GM23248 (cell line): ENCODE measurements at regions not wholly inside any gene's neighbourhood (a gene's known extent, or its start where the extent isn't known, plus 50 kb on each side); places are given as distances from the start of the nearest gene placed in this dataset.

Experiments
- DNase-seq: peaks from one replicate; pipeline ENCODE4 v3.0.0-alpha.2; 2015
- H2AFZ ChIP-seq: fragments of 200-600 bp; sonication (generic); 2 replicates; pipeline ENCODE4 v1.6.1; 2016; ENCODE audit warnings: antibody characterized with exemption
- H3F3A ChIP-seq: fragments of 200-600 bp; sonication (generic); 2 replicates; pipeline ENCODE4 v1.6.1; 2016; ENCODE audit warnings: mild to moderate bottlenecking, antibody characterized with exemption, mixed run types; ENCODE audit not compliant: insufficient read depth
- H3K27ac ChIP-seq: fragments of 200-600 bp; sonication (generic); 2 replicates; pipeline ENCODE4 v1.5.1; 2016; ENCODE audit warnings: mild to moderate bottlenecking
- H3K27me3 ChIP-seq: fragments of 200-600 bp; sonication (generic); replicated peaks from 2 replicates; pipeline ENCODE4 v1.6.1; 2016; ENCODE audit warnings: mild to moderate bottlenecking; ENCODE audit not compliant: insufficient read depth
- H3K36me3 ChIP-seq: fragments of 200-600 bp; sonication (generic); 2 replicates; pipeline ENCODE4 v1.6.1; 2016; ENCODE audit warnings: low read depth, mild to moderate bottlenecking
- H3K4me1 ChIP-seq: fragments of 200-600 bp; sonication (generic); 2 replicates; pipeline ENCODE4 v1.6.1; 2016; ENCODE audit warnings: mild to moderate bottlenecking; ENCODE audit not compliant: insufficient read depth
- H3K4me2 ChIP-seq: fragments of 200-600 bp; sonication (generic); one replicate; pipeline ENCODE4 v1.6.1; 2016; ENCODE audit warnings: mild to moderate bottlenecking; ENCODE audit not compliant: unreplicated experiment
- H3K4me3 ChIP-seq: fragments of 200-600 bp; sonication (generic); 2 replicates; pipeline ENCODE4 v1.5.1; 2016; ENCODE audit warnings: mild to moderate bottlenecking
- H3K79me2 ChIP-seq: fragments of 200-600 bp; sonication (generic); 2 replicates; pipeline ENCODE4 v1.6.1; 2016; ENCODE audit warnings: mild to moderate bottlenecking; ENCODE audit not compliant: insufficient read depth
- H3K9ac ChIP-seq: fragments of 200-600 bp; sonication (generic); 2 replicates; pipeline ENCODE4 v1.6.1; 2016; ENCODE audit warnings: mild to moderate bottlenecking
- H3K9me2 ChIP-seq: fragments of 200-600 bp; sonication (generic); 2 replicates; pipeline ENCODE4 v1.6.1; 2016; ENCODE audit warnings: mixed run types, mild to moderate bottlenecking, moderate library complexity; ENCODE audit not compliant: insufficient read depth
- H3K9me3 ChIP-seq: fragments of 200-600 bp; sonication (generic); one replicate; pipeline ENCODE4 v1.6.1; 2017; ENCODE audit warnings: low read depth
- H4K20me1 ChIP-seq: fragments of 200-600 bp; sonication (generic); 2 replicates; pipeline ENCODE4 v1.6.0; 2016; ENCODE audit not compliant: insufficient read depth
- EZH2 ChIP-seq: fragments of 200-600 bp; sonication (generic); IDR thresholded peaks from 2 replicates; pipeline ENCODE4 v1.6.1; 2018; ENCODE audit warnings: antibody characterized with exemption, mild to moderate bottlenecking; ENCODE audit not compliant: insufficient read depth, poor library complexity, severe bottlenecking
- EZH2phosphoT487 ChIP-seq: fragments of 200-600 bp; sonication (generic); IDR thresholded peaks from 2 replicates; pipeline ENCODE4 v1.6.1; 2018; ENCODE audit warnings: antibody characterized with exemption, moderate library complexity, mild to moderate bottlenecking, low read depth; ENCODE audit not compliant: insufficient read depth
- WGBS, 2 experiments: methylation state at CpG; one replicate each; pipeline ENCODE4 v1.1.6; 2015 to 2017; ENCODE audit warnings: low lambda C conversion rate in 2 of 2, low coverage in 1 of 2; ENCODE audit errors: missing lambda C conversion rate in 2 of 2; 5-methylcytosine and 5-hydroxymethylcytosine counted together
- in situ Hi-C: fragments of 300-500 bp; cut with MboI; formaldehyde crosslinking; loops from 2 replicates; pipeline ENCODE4 v1.15.0; 2020

DNA sequence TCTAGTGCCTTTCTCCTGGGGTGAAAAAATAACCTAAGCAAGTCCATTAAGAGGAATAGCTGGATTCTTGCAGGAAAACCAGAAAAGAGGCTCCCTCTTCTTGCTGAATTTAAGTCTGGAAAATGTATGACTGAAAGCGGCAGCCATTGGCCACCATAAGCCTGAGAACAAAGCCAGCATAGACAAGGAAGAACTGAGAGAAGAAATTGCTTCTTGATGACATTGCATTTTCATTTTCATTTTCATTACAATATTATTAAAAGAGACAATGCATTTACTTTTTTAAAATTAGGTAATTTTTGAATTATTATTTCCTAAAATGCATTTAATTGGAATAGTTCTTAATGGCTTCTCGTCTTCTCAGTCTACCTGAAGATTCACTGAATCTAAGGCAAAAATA lies 1157.5 kb upstream of the ZEB2 start:
- H3F3A ChIP-seq = no peaks in the 10 kb centered on the region
- no peak overlapping the region for H3K27ac ChIP-seq
- WGBS, 2 experiments = 90 to 92% methylated on average over 2 of the region's 2 CpGs
- no peak overlapping the region for H3K4me3 ChIP-seq
- no peak overlapping the region for H3K9ac ChIP-seq
- no peaks in the 10 kb centered on the region for H3K27me3 ChIP-seq
- no peak for TF ChIP-seq EZH2phosphoT487
- TF ChIP-seq EZH2 = no peak
- no peaks in the 10 kb centered on the region for H3K36me3 ChIP-seq
- H2AFZ ChIP-seq = no peak overlapping the region
- peaks cover 3% of the 10 kb centered on the region for H3K4me1 ChIP-seq
- no peaks in the 10 kb centered on the region for H3K9me3 ChIP-seq
- no peak overlapping the region for H3K4me2 ChIP-seq
- H3K79me2 ChIP-seq = no peaks in the 10 kb centered on the region
- no peaks in the 10 kb centered on the region for H4K20me1 ChIP-seq
- in situ Hi-C loops = no loop called here
- no peaks in the 10 kb centered on the region; the same call in 1 of the 2 replicates for H3K9me2 ChIP-seq
- DNase-seq = no peak

DNA sequence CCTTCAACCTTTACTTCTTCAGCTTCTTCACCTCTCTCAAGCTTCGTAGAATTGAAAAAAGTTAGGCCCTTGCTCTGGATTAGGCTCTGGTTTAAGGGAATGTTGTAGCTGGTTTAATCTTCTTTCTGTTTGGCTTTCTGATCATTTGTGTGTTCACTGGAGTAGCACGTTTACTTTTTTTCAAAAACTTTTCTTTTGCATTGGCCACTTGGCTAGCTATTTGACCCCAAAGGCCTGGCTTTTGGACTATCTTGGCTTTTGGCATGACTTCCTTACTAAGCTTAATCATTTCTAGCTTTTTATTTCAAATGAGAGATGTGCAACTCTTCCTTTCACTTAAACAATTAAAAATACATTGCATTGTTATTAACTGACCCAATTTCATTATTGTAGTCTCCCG lies 1154.8 kb upstream of the ZEB2 start:
- no peaks in the 10 kb centered on the region; the same call in 1 of the 2 replicates for H3K9me2 ChIP-seq
- in situ Hi-C loops = no loop called here
- WGBS, 2 experiments = 89 to 93% methylated on average over 3 of the region's 3 CpGs
- H3F3A ChIP-seq = no peaks in the 10 kb centered on the region
- no peak overlapping the region for H3K9ac ChIP-seq
- H2AFZ ChIP-seq = no peak overlapping the region
- H3K27me3 ChIP-seq = no peaks in the 10 kb centered on the region
- no peaks in the 10 kb centered on the region for H3K9me3 ChIP-seq
- no peak overlapping the region for H3K27ac ChIP-seq
- no peaks in the 10 kb centered on the region for H4K20me1 ChIP-seq
- TF ChIP-seq EZH2phosphoT487 = no peak
- TF ChIP-seq EZH2 = no peak
- no peaks in the 10 kb centered on the region for H3K79me2 ChIP-seq
- no peaks in the 10 kb centered on the region for H3K4me1 ChIP-seq
- H3K36me3 ChIP-seq = no peaks in the 10 kb centered on the region
- no peak overlapping the region for H3K4me2 ChIP-seq
- no peak for DNase-seq
- no peak overlapping the region for H3K4me3 ChIP-seq

DNA sequence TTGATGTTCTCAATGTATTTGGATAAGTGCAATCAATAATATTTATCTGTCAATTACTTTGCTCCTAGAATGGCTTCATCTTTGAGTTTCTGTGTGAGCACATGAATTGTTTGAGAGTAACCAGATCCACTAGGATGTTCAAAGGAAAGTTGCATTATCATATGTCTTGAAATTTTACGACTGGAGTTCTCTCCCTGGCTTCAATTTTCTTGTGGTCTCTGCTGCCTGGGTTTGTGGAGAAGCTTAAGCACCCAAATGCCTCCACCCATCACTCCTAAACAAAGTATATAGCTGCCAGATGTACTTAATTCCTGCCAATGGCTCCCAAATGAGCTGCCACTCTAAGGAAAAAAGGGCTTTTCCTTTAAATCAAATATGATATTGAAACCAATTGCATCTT lies 1149.4 kb upstream of the ZEB2 start:
- Histone ChIP-seq H3K4me1 (no peaks in the 10 kb centered on the region), H3K27me3 (no peaks in the 10 kb centered on the region), H3F3A (no peaks in the 10 kb centered on the region), H3K9me3 (no peaks in the 10 kb centered on the region), H3K9me2 (no peaks in the 10 kb centered on the region), H3K36me3 (no peaks in the 10 kb centered on the region), H3K79me2 (no peaks in the 10 kb centered on the region), H2AFZ (no peak overlapping the region), H3K27ac (no peak overlapping the region), H3K9ac (no peak overlapping the region), H3K4me2 (no peak overlapping the region), H4K20me1 (no peaks in the 10 kb centered on the region), H3K4me3 (no peak overlapping the region)
- WGBS, 2 experiments = 4 to 19% methylated on average over 1 of the region's 1 CpG
- no peak for DNase-seq
- in situ Hi-C loops = no loop called here
- no peak for TF ChIP-seq EZH2
- no peak for TF ChIP-seq EZH2phosphoT487

DNA sequence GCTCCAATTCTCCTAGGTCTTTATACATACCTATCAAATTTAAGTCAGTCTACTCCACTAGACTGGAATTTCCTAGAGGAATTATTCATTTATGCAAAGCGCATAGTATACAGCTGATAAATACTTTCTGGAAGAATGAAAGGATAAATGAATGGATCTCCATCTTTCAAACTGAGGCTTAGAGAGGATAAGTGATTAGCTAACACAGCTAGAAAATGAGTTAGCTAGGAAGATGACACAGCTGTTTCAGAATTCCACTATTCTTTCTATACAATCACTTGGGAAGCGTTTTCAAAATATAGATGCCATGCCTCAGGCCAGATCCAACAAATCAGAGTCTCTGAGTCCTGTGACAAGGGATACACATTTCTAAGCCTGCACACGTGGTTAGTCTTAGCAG lies 1146.6 kb upstream of the ZEB2 start:
- H3K79me2 ChIP-seq = no peaks in the 10 kb centered on the region
- H3K9ac ChIP-seq = no peak overlapping the region
- no peak for DNase-seq
- no peaks in the 10 kb centered on the region for H3K9me3 ChIP-seq
- 70 to 76% methylated on average over 3 of the region's 3 CpGs for WGBS, 2 experiments
- H3K9me2 ChIP-seq = no peaks in the 10 kb centered on the region
- no peak overlapping the region for H3K27ac ChIP-seq
- TF ChIP-seq EZH2phosphoT487 (no peak), EZH2 (no peak)
- in situ Hi-C loops = no loop called here
- no peaks in the 10 kb centered on the region for H3F3A ChIP-seq
- no peak overlapping the region for H3K4me2 ChIP-seq
- H3K4me3 ChIP-seq = no peak overlapping the region
- H4K20me1 ChIP-seq = no peaks in the 10 kb centered on the region
- no peaks in the 10 kb centered on the region for H3K4me1 ChIP-seq
- no peaks in the 10 kb centered on the region for H3K27me3 ChIP-seq
- H3K36me3 ChIP-seq = no peaks in the 10 kb centered on the region
- H2AFZ ChIP-seq = no peak overlapping the region

DNA sequence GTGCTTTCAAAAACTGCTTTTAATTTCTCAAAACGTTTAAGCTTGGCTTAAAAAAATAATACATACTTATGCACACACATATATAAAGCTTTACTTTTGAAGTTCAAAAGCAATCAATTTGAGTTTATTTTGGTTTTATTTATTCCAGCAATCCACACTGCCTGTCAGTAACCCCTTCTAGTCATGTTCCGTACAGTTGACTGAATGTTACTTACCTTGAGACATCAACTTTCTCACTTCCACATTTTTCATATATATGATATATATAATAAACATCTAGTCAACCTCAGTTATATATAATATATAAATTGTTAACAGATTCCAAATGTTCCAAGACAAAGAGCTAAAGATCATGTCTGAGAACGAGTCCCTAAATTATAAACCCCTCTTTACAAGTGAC lies 1137.3 kb upstream of the ZEB2 start:
- peaks cover 21% of the 10 kb centered on the region for H3F3A ChIP-seq
- no peak overlapping the region for H3K27ac ChIP-seq
- no peak overlapping the region for H3K9ac ChIP-seq
- H3K4me3 ChIP-seq = no peak overlapping the region
- TF ChIP-seq EZH2phosphoT487 (no peak), EZH2 (no peak)
- H3K4me2 ChIP-seq = no peak overlapping the region
- no peak overlapping the region for H2AFZ ChIP-seq
- DNase-seq = no peak
- H3K9me2 ChIP-seq = no peaks in the 10 kb centered on the region
- no peaks in the 10 kb centered on the region for H3K79me2 ChIP-seq
- in situ Hi-C loops = no loop called here
- no peaks in the 10 kb centered on the region for H4K20me1 ChIP-seq
- H3K4me1 ChIP-seq = peaks cover 26% of the 10 kb centered on the region
- H3K9me3 ChIP-seq = no peaks in the 10 kb centered on the region
- H3K27me3 ChIP-seq = no peaks in the 10 kb centered on the region
- no peaks in the 10 kb centered on the region for H3K36me3 ChIP-seq
- WGBS, 2 experiments = 86 to 87% methylated on average over 3 of the region's 3 CpGs
